ENCODE measurements at regions not wholly inside any gene's neighbourhood (a gene's known extent, or its start where the extent isn't known, plus 50 kb on each side); places are given as distances from the start of the nearest gene placed in this dataset.
A peak's percentile ranks its signal among the peaks of the same experiment; 100 is the strongest.
"Not testable (repeated sequence)": the region's sequence is repeated elsewhere in the genome, so short reads cannot be mapped to it uniquely, and the experiment has no call there.

- no peak for DNase-seq
Observed at GRCh38 chr21:28152732-28153131, 839.9 kb downstream of the LTN1 start.

GRCh38 chr21:28151758-28152157, 840.9 kb downstream of the LTN1 start:
- DNase-seq: no peak

GRCh38 chr21:28150778-28151177, 841.9 kb downstream of the LTN1 start:
- DNase-seq: no peak

GRCh38 chr21:28148400-28149064, 844.1 kb downstream of the LTN1 start:
- DNase-seq: peak in 1 of 2 experiments; percentile 8

- no peak for DNase-seq
Observed at GRCh38 chr21:28144653-28145052, 848.0 kb downstream of the LTN1 start.

GRCh38 chr21:28144089-28144488, 848.6 kb downstream of the LTN1 start:
- DNase-seq: no peak

- no peak for DNase-seq
Observed at GRCh38 chr21:28142697-28143096, 850.0 kb downstream of the LTN1 start.

- DNase-seq: no peak
Observed at GRCh38 chr21:28138272-28138671, 854.4 kb downstream of the LTN1 start.

- DNase-seq: no peak
Observed at GRCh38 chr21:28136656-28137255, 855.9 kb downstream of the LTN1 start.

- DNase-seq: no peak
Observed at GRCh38 chr21:28135646-28136045, 857.0 kb downstream of the LTN1 start.

GRCh38 chr21:28133116-28133515, 859.6 kb downstream of the LTN1 start:
- no peak for DNase-seq

- no peak for DNase-seq
Observed at GRCh38 chr21:28132713-28133112, 860.0 kb downstream of the LTN1 start.

GRCh38 chr21:28127175-28127785, 865.4 kb downstream of the LTN1 start:
- no peak for DNase-seq

GRCh38 chr21:28126521-28127174, 866.0 kb downstream of the LTN1 start:
- no peak for DNase-seq

- no peak for DNase-seq
Observed at GRCh38 chr21:28124541-28124940, 868.1 kb downstream of the LTN1 start.

GRCh38 chr21:28118570-28118969, 874.1 kb downstream of the LTN1 start:
- DNase-seq: no peak

GRCh38 chr21:28114986-28115385, 877.7 kb downstream of the LTN1 start:
- not testable (repeated sequence) for DNase-seq

- DNase-seq: no peak
Observed at GRCh38 chr21:28113718-28114117, 879.0 kb downstream of the LTN1 start.

GRCh38 chr21:28112511-28112910, 880.2 kb downstream of the LTN1 start:
- DNase-seq: no peak

- no peak for DNase-seq
Observed at GRCh38 chr21:28111151-28111619, 881.5 kb downstream of the LTN1 start.

- DNase-seq: no peak
Observed at GRCh38 chr21:28110716-28111115, 882.0 kb downstream of the LTN1 start.

GRCh38 chr21:28110074-28110473, 882.6 kb downstream of the LTN1 start:
- no peak for DNase-seq

- no peak for DNase-seq
Observed at GRCh38 chr21:28106370-28106890, 886.2 kb downstream of the LTN1 start.

GRCh38 chr21:28104346-28104745, 888.3 kb downstream of the LTN1 start:
- DNase-seq: no peak

Data from NCI-H524 (cell line).